ENCODE measurements at regions not wholly inside any gene's neighbourhood (a gene's known extent, or its start where the extent isn't known, plus 50 kb on each side); places are given as distances from the start of the nearest gene placed in this dataset.

GRCh38 chr18:4640349-4641012 is 185.4 kb upstream of the DLGAP1 start:
- TF ChIP-seq FOXM1 (IDR thresholded peaks at IDR 0.05; ENCODE audit: borderline replicate concordance, low read depth) = no peak
- no peak for TF ChIP-seq ZBTB7A (IDR thresholded peaks at IDR 0.05; ENCODE audit: low read depth)
- no peak for TF ChIP-seq EP300 (IDR thresholded peaks at IDR 0.05; ENCODE audit: borderline replicate concordance)
- no peak for TF ChIP-seq EGR1 (IDR thresholded peaks at IDR 0.05)
- no peak for TF ChIP-seq REST (IDR thresholded peaks at IDR 0.05; ENCODE audit: low read depth)
- no peak for TF ChIP-seq TEAD4 (IDR thresholded peaks at IDR 0.05)
- no peak for TF ChIP-seq CEBPB (IDR thresholded peaks at IDR 0.05)
- TF ChIP-seq RAD21 (IDR thresholded peaks at IDR 0.05; ENCODE audit: low read depth) = no peak
- TF ChIP-seq CREB1 (IDR thresholded peaks at IDR 0.05; ENCODE audit: low read depth) = no peak
- no peak for TF ChIP-seq TAF1 (IDR thresholded peaks at IDR 0.05; ENCODE audit: low read depth)
- no peak for TF ChIP-seq USF1 (IDR thresholded peaks at IDR 0.05)
- no peak for TF ChIP-seq YY1 (IDR thresholded peaks at IDR 0.05; ENCODE audit: low read depth)
- no peak for TF ChIP-seq TCF12 (IDR thresholded peaks at IDR 0.05; ENCODE audit: low read depth)
- TF ChIP-seq MAX (IDR thresholded peaks at IDR 0.05) = no peak
- TF ChIP-seq NFIC (IDR thresholded peaks at IDR 0.05) = no peak

- TF ChIP-seq CREB1 (IDR thresholded peaks at IDR 0.05; ENCODE audit: low read depth) (no peak), FOXM1 (IDR thresholded peaks at IDR 0.05; ENCODE audit: borderline replicate concordance, low read depth) (no peak), TCF12 (IDR thresholded peaks at IDR 0.05; ENCODE audit: low read depth) (no peak), TAF1 (IDR thresholded peaks at IDR 0.05; ENCODE audit: low read depth) (no peak), CEBPB (IDR thresholded peaks at IDR 0.05) (no peak), TEAD4 (IDR thresholded peaks at IDR 0.05) (no peak), USF1 (IDR thresholded peaks at IDR 0.05) (no peak), EGR1 (IDR thresholded peaks at IDR 0.05) (no peak)
Measured at GRCh38 chr18:4639628-4640310, 184.7 kb upstream of the DLGAP1 start.

GRCh38 chr18:4638680-4639079 is 183.6 kb upstream of the DLGAP1 start:
- no peak for TF ChIP-seq NFIC (IDR thresholded peaks at IDR 0.05)
- TF ChIP-seq EGR1 (IDR thresholded peaks at IDR 0.05) = no peak
- TF ChIP-seq YY1 (IDR thresholded peaks at IDR 0.05; ENCODE audit: low read depth) = no peak
- TF ChIP-seq ZBTB7A (IDR thresholded peaks at IDR 0.05; ENCODE audit: low read depth) = no peak
- no peak for TF ChIP-seq CREB1 (IDR thresholded peaks at IDR 0.05; ENCODE audit: low read depth)
- no peak for TF ChIP-seq TCF12 (IDR thresholded peaks at IDR 0.05; ENCODE audit: low read depth)
- TF ChIP-seq REST (IDR thresholded peaks at IDR 0.05; ENCODE audit: low read depth) = no peak
- no peak for TF ChIP-seq RAD21 (IDR thresholded peaks at IDR 0.05; ENCODE audit: low read depth)
- no peak for TF ChIP-seq USF1 (IDR thresholded peaks at IDR 0.05)
- no peak for TF ChIP-seq EP300 (IDR thresholded peaks at IDR 0.05; ENCODE audit: borderline replicate concordance)
- no peak for TF ChIP-seq MAX (IDR thresholded peaks at IDR 0.05)
- TF ChIP-seq CEBPB (IDR thresholded peaks at IDR 0.05) = no peak
- TF ChIP-seq TAF1 (IDR thresholded peaks at IDR 0.05; ENCODE audit: low read depth) = no peak
- TF ChIP-seq FOXM1 (IDR thresholded peaks at IDR 0.05; ENCODE audit: borderline replicate concordance, low read depth) = no peak
- TF ChIP-seq TEAD4 (IDR thresholded peaks at IDR 0.05) = no peak

- TF ChIP-seq FOXM1 (IDR thresholded peaks at IDR 0.05; ENCODE audit: borderline replicate concordance, low read depth) (no peak), EP300 (IDR thresholded peaks at IDR 0.05; ENCODE audit: borderline replicate concordance) (no peak), RAD21 (IDR thresholded peaks at IDR 0.05; ENCODE audit: low read depth) (no peak), TAF1 (IDR thresholded peaks at IDR 0.05; ENCODE audit: low read depth) (no peak), EGR1 (IDR thresholded peaks at IDR 0.05) (no peak), MAX (IDR thresholded peaks at IDR 0.05) (no peak), CREB1 (IDR thresholded peaks at IDR 0.05; ENCODE audit: low read depth) (no peak), TEAD4 (IDR thresholded peaks at IDR 0.05) (no peak), ZBTB7A (IDR thresholded peaks at IDR 0.05; ENCODE audit: low read depth) (no peak), CEBPB (IDR thresholded peaks at IDR 0.05) (no peak), NFIC (IDR thresholded peaks at IDR 0.05) (no peak), YY1 (IDR thresholded peaks at IDR 0.05; ENCODE audit: low read depth) (no peak), USF1 (IDR thresholded peaks at IDR 0.05) (no peak)
Measured at GRCh38 chr18:4637876-4638275, 182.8 kb upstream of the DLGAP1 start.
